Ascending aorta (tissue), 2 donors: ENCODE measurements at regions not wholly inside any gene's neighbourhood (a gene's known extent, or its start where the extent isn't known, plus 50 kb on each side); places are given as distances from the start of the nearest gene placed in this dataset.
A peak's percentile ranks its signal among the peaks of the same experiment; 100 is the strongest.

ENCODE experiments used
- DNase-seq, 2 donors: peaks; one replicate each; pipeline ENCODE4 v3.0.0-alpha.2; 2019; ENCODE audit warnings: low spot score in 2 of 2
- H3K27ac ChIP-seq, 2 donors: fragments of 200-600 bp; sonication (generic); one replicate each; pipeline ENCODE4 v1.5.1; 2016 to 2017; ENCODE audit warnings: mild to moderate bottlenecking in 1 of 2
- H3K27me3 ChIP-seq: fragments of 200-600 bp; sonication (generic); one replicate; pipeline ENCODE4 v1.5.1; 2017
- H3K36me3 ChIP-seq, 2 donors: fragments of 200-600 bp; sonication (generic); one replicate each; pipeline ENCODE4 v1.5.1; 2016
- H3K4me1 ChIP-seq, 2 donors: fragments of 200-600 bp; sonication (generic); one replicate each; pipeline ENCODE4 v1.5.1; 2016 to 2017; ENCODE audit warnings: mild to moderate bottlenecking in 1 of 2
- H3K4me3 ChIP-seq, 2 donors: fragments of 200-600 bp; sonication (generic); one replicate each; pipeline ENCODE4 v1.5.1; 2016 to 2017; ENCODE audit warnings: mild to moderate bottlenecking in 1 of 2
- H3K9me3 ChIP-seq, 2 donors: fragments of 200-600 bp; sonication (generic); one replicate each; pipeline ENCODE4 v1.5.1; 2016
- CTCF ChIP-seq, 3 experiments: fragments of 200-600 bp in 2 of 3; fragments of 450-650 bp in 1 of 3; sonication (generic) in 2 of 3; IDR thresholded peaks; one replicate each; pipeline ENCODE4 v1.5.1; 2016 to 2019; ENCODE audit warnings: antibody characterized with exemption in 3 of 3, mild to moderate bottlenecking in 1 of 3, moderate library complexity in 1 of 3
- intact Hi-C: fragments of 100-400 bp; cut with DNase I; formaldehyde crosslinking; loops from one replicate; pipeline ENCODE4 v1.15.1; 2023

DNA sequence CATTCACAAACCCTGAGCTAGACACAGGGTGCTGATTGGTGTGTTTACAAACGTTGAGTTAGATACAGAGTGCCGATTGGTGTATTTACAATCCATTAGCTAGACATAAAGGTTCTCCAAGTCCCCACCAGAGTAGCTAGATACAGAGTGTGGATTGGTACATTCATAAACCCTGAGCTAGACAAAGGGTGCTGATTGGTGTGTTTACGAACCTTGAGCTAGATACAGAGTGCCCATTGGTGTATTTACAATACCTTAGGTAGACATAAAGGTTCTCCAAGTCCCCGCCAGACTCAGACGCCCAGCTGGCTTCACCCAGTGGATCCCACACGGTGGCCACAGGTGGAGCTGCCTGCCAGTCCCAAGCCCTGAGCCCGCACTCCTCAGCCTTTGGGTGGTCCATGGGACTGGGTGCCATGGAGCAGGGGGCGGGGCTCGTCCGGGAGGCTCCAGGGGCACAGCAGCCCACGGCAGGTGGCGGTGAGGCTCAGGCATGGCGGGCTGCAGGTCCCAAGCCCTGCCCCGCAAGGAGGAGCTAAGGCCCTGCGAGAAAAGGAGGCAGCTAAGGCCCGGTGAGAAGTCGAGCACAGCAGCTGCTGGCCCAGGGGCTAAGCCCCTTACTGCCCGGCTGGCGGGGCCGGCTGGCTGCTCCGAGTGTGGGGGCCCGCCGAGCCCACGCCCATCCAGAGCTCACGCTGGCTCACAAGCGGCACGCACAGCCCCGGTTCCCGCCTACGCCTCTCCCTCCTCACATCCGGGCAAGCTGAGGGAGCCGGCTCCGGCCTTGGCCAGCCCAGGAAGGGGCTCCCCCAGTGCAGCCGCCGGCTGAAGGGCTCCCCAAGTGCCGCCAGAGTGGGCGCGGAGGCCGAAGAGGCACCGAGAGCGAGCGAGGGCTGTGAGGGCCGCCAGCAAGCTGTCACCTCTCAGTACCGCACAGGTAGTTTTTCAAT, 1039.2 kb upstream of the CDH9 start:
- no peaks in the 10 kb centered on the region for H3K27me3 ChIP-seq
- TF ChIP-seq CTCF (IDR thresholded peaks at IDR 0.05), result no peak
- intact Hi-C loops, result no loop called here

DNA sequence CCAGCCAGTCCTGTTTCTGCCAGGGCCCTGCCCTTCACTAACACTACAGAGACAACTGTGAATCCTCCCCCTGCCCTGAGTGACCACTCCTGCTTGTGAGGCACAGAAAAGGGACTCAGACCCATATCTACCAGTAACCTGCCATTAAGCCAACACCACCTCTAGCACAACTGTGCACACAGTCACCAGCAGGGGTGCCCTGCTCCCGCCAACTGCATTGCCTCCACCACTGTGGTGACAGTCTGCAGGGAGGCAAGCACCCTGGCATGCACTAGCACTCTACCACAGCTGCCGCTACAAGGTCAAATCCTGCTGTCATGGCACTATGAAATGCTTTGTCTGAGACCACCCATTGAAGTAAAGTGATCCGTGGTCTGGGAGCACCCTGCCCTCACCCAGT, 1028.5 kb upstream of the CDH9 start:
- no peak overlapping the region for H3K27ac ChIP-seq
- no peaks in the 10 kb centered on the region for H3K4me1 ChIP-seq
- no peak for TF ChIP-seq CTCF (IDR thresholded peaks at IDR 0.05)
- DNase-seq, result peak in 1 of 2 donors; percentile 52
- no peak overlapping the region for H3K4me3 ChIP-seq
- H3K9me3 ChIP-seq, result no peaks in the 10 kb centered on the region
- intact Hi-C loops, result no loop called here
- H3K36me3 ChIP-seq, result no peaks in the 10 kb centered on the region
- H3K27me3 ChIP-seq, result no peaks in the 10 kb centered on the region

More for the DNA sequence above, 1039.2 kb upstream of the CDH9 start:
- DNase-seq, result no peak
- no peaks in the 10 kb centered on the region for H3K4me1 ChIP-seq
- no peak overlapping the region for H3K4me3 ChIP-seq
- H3K9me3 ChIP-seq, result no peaks in the 10 kb centered on the region
- H3K36me3 ChIP-seq, result no peaks in the 10 kb centered on the region
- H3K27ac ChIP-seq, result no peak overlapping the region

- H3K36me3 ChIP-seq, result no peaks in the 10 kb centered on the region
- H3K27me3 ChIP-seq, result no peaks in the 10 kb centered on the region
- H3K9me3 ChIP-seq, result no peaks in the 10 kb centered on the region
- H3K27ac ChIP-seq, result no peak overlapping the region
- no peak for TF ChIP-seq CTCF (IDR thresholded peaks at IDR 0.05)
- no peak overlapping the region for H3K4me3 ChIP-seq
- intact Hi-C loops, result no loop called here
- DNase-seq, result no peak
- H3K4me1 ChIP-seq, result no peaks in the 10 kb centered on the region
These were observed 1027.3 kb upstream of the CDH9 start for GRCh38 chr5:28065656-28066055.

DNA sequence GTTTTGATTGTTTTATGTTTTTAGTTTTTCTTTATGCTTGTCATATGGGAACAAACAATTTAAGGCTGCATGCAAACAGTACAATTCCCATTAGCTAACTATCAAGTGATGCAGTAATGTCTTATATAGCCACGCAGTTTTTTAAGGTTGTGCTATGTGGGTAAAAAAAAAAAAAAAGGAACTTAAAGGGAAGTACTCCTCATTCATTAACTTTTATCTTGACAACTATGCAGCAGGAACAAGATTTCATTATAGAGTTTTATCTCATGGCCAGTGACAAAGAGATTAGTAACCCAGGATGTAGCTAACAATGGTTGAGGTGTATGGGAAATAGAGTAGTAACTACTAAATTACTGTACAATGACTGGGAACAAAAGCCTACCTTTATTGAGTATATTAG, 1008.2 kb upstream of the CDH9 start:
- intact Hi-C loops, result no loop called here
- Histone ChIP-seq H3K27me3 (no peaks in the 10 kb centered on the region), H3K9me3 (no peaks in the 10 kb centered on the region), H3K36me3 (no peaks in the 10 kb centered on the region), H3K4me3 (no peak overlapping the region), H3K27ac (no peak overlapping the region), H3K4me1 (no peaks in the 10 kb centered on the region)
- TF ChIP-seq CTCF (IDR thresholded peaks at IDR 0.05), result no peak
- no peak for DNase-seq

DNA sequence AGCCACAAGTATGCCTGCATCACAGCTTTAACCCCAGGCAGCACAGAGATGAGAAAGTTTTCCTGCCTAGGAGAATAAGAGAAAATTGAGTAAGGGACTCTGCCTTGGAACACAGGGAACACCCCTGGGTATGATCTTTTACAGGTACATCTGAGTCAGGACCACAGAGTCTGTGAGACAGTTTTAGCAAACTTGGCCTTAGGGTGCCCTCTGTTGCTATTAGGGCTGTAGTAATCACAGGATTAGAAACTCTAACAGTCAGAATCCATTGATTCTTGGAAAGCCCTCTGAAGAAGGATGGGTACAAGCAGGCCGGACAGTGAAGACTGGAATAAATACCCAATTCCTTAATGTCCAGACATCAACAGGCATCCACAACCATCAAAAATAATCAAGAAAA, 989.5 kb upstream of the CDH9 start:
- Histone ChIP-seq H3K9me3 (no peaks in the 10 kb centered on the region), H3K4me3 (no peak overlapping the region), H3K27ac (no peak overlapping the region), H3K4me1 (no peaks in the 10 kb centered on the region), H3K27me3 (no peaks in the 10 kb centered on the region), H3K36me3 (no peaks in the 10 kb centered on the region)
- DNase-seq, result no peak
- no peak for TF ChIP-seq CTCF (IDR thresholded peaks at IDR 0.05)
- intact Hi-C loops, result no loop called here
